ENCODE measurements at regions not wholly inside any gene's neighbourhood (a gene's known extent, or its start where the extent isn't known, plus 50 kb on each side); places are given as distances from the start of the nearest gene placed in this dataset.
"Not testable (repeated sequence)": the region's sequence is repeated elsewhere in the genome, so short reads cannot be mapped to it uniquely, and the experiment has no call there.

GRCh38 chr9:41075671-41076070, 52.8 kb downstream of the FOXD4L6 start:
- not testable (repeated sequence) for H3K27ac ChIP-seq (ENCODE audit: low read depth, low read length)

DNA sequence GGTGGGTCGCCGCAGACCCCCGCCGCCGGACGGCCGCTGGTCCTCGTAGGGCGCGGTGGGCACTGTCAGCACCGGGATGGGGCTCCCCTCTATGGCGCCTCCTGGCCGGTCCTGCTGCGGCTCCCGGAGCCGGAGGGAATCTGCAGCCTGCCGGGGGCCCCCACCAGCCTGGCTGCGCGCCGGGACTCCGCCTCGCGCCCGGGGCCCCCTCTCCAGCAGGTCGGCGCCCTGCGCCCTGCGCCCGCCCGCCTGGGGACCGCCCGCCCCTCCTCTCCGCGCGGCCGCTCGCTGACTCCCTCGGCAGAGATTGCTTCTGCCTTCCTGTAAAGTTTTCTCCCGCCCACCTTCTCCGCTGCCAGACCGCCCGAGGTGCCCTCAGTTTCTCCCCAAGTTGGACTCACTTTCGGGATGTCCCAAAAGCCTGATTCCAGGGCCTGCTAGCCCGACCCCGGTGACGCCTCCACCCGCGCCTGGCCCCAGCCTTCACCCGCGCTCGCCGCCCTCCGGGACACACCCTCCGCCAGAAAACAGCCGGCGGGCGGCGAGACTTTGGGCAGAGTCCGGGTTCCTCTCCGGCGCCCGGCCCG, 54.0 kb downstream of the FOXD4L6 start:
- H3K4me3 ChIP-seq (ENCODE audit: low read depth in 1 of 2, low read length in 2 of 2): peak overlapping the region; percentile 15 to 68
- not testable (repeated sequence) for H3K27me3 ChIP-seq (ENCODE audit: control insufficient read depth in 1 of 2, insufficient read depth in 2 of 2, low read length in 2 of 2); H3K9ac ChIP-seq (ENCODE audit: low read depth in 1 of 2, low read length in 2 of 2); H3K4me1 ChIP-seq (ENCODE audit: control insufficient read depth in 1 of 2, insufficient read depth in 2 of 2, low read length in 2 of 2); H3K27ac ChIP-seq (ENCODE audit: low read depth, low read length); H3K9me3 ChIP-seq (ENCODE audit: control insufficient read depth in 1 of 2, low read length in 2 of 2); H3K36me3 ChIP-seq (ENCODE audit: control insufficient read depth in 1 of 2, insufficient read depth in 2 of 2, low read length in 2 of 2)

More at GRCh38 chr9:41075671-41076070, 52.8 kb downstream of the FOXD4L6 start:
- H3K4me1 ChIP-seq (ENCODE audit: control insufficient read depth in 1 of 2, insufficient read depth in 2 of 2, low read length in 2 of 2); H3K27me3 ChIP-seq (ENCODE audit: control insufficient read depth in 1 of 2, insufficient read depth in 2 of 2, low read length in 2 of 2); H3K9ac ChIP-seq (ENCODE audit: low read depth in 1 of 2, low read length in 2 of 2); H3K9me3 ChIP-seq (ENCODE audit: control insufficient read depth in 1 of 2, low read length in 2 of 2); H3K36me3 ChIP-seq (ENCODE audit: control insufficient read depth in 1 of 2, insufficient read depth in 2 of 2, low read length in 2 of 2); H3K4me3 ChIP-seq (ENCODE audit: low read depth in 1 of 2, low read length in 2 of 2): not testable (repeated sequence)

GRCh38 chr9:41073471-41074243, 54.8 kb downstream of the FOXD4L6 start:
- H3K4me3 ChIP-seq (ENCODE audit: low read depth in 1 of 2, low read length in 2 of 2): peak overlapping the region; percentile 15 to 28
- not testable (repeated sequence) for H3K4me1 ChIP-seq (ENCODE audit: control insufficient read depth in 1 of 2, insufficient read depth in 2 of 2, low read length in 2 of 2); H3K27ac ChIP-seq (ENCODE audit: low read depth, low read length); H3K9ac ChIP-seq (ENCODE audit: low read depth in 1 of 2, low read length in 2 of 2); H3K9me3 ChIP-seq (ENCODE audit: control insufficient read depth in 1 of 2, low read length in 2 of 2); H3K36me3 ChIP-seq (ENCODE audit: control insufficient read depth in 1 of 2, insufficient read depth in 2 of 2, low read length in 2 of 2); H3K27me3 ChIP-seq (ENCODE audit: control insufficient read depth in 1 of 2, insufficient read depth in 2 of 2, low read length in 2 of 2)

DNA sequence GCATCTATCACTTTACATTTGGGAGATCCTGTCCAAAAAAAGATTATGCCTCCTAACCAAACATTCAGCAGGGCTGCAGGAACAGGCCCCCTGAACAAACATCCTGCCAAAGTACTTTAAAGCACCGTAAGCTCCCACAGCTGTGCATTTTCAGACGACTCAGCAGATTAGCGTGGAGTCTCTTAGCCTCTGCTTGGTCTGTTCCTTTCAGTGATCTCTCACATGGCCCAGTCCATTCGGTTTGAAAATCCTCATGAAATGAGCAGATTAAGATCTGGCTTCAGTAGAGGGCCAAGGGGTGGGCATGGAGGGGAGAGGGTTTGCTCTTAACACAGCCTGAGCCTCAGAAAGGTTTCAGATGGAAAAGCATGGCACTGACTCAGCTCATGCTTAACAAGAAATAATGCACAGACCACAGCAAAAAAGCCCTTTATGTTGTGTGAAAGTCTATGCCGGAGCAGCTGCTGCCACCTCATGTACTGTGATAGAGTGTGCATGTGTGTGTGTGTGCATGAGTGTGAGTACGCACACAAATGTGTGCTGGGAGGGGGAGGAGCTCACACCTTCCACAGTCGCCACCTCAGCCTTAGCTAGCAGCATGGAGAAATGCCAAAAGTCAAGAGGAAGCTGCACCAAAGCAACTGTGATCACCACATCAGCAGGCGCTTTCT, 64.2 kb downstream of the FOXD4L6 start:
- H3K4me1 ChIP-seq (ENCODE audit: control insufficient read depth in 1 of 2, insufficient read depth in 2 of 2, low read length in 2 of 2): not testable (repeated sequence)

DNA sequence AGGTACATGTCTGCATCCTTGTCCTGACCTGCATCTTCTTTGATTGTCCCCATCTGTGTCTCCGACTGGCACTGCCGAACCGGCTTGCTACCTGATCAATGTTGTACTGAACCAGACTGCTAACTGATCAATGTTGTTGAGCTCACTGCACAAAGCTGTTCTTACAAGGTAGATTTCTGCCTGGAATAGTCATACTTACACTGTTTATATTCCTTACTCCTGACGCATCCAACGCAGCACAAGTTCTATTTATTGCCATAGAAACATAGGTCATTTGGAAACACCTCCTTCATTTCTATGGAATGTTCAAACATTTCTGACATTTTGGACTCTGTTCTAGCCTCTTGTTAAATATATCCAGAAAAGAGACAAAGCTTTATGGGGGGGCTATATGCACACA, 65.2 kb downstream of the FOXD4L6 start:
- H3K27ac ChIP-seq (ENCODE audit: low read depth, low read length); H3K4me3 ChIP-seq (ENCODE audit: low read depth in 1 of 2, low read length in 2 of 2); H3K27me3 ChIP-seq (ENCODE audit: control insufficient read depth in 1 of 2, insufficient read depth in 2 of 2, low read length in 2 of 2): not testable (repeated sequence)

More for the DNA sequence above, 64.2 kb downstream of the FOXD4L6 start:
- H3K4me3 ChIP-seq (ENCODE audit: low read depth in 1 of 2, low read length in 2 of 2); H3K9me3 ChIP-seq (ENCODE audit: control insufficient read depth in 1 of 2, low read length in 2 of 2); H3K27me3 ChIP-seq (ENCODE audit: control insufficient read depth in 1 of 2, insufficient read depth in 2 of 2, low read length in 2 of 2); H3K27ac ChIP-seq (ENCODE audit: low read depth, low read length); H3K9ac ChIP-seq (ENCODE audit: low read depth in 1 of 2, low read length in 2 of 2); H3K36me3 ChIP-seq (ENCODE audit: control insufficient read depth in 1 of 2, insufficient read depth in 2 of 2, low read length in 2 of 2): not testable (repeated sequence)

DNA sequence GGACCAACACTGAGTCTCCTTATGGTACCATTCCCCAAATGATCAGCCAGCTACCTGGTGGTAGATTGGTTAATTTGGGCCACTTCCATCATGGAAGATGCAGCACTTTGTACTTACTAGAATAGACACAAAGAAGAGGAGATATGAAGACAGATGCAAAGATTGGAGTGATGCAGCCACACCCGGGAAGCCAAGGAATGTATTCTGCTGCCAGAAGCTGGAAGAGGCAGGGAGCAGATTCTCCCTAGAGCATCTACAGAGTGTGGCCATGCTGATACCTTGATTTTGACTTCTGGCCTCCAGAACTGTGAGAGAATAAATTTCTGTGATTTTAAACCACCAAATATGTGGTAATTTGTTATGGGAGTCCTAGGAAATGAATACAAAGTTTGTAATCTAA, 68.9 kb downstream of the FOXD4L6 start:
- H3K4me1 ChIP-seq (ENCODE audit: control insufficient read depth in 1 of 2, insufficient read depth in 2 of 2, low read length in 2 of 2); H3K9me3 ChIP-seq (ENCODE audit: control insufficient read depth in 1 of 2, low read length in 2 of 2); H3K27ac ChIP-seq (ENCODE audit: low read depth, low read length); H3K27me3 ChIP-seq (ENCODE audit: control insufficient read depth in 1 of 2, insufficient read depth in 2 of 2, low read length in 2 of 2); H3K4me3 ChIP-seq (ENCODE audit: low read depth in 1 of 2, low read length in 2 of 2); H3K36me3 ChIP-seq (ENCODE audit: control insufficient read depth in 1 of 2, insufficient read depth in 2 of 2, low read length in 2 of 2); H3K9ac ChIP-seq (ENCODE audit: low read depth in 1 of 2, low read length in 2 of 2): not testable (repeated sequence)

More for the DNA sequence above, 65.2 kb downstream of the FOXD4L6 start:
- not testable (repeated sequence) for H3K4me1 ChIP-seq (ENCODE audit: control insufficient read depth in 1 of 2, insufficient read depth in 2 of 2, low read length in 2 of 2); H3K9ac ChIP-seq (ENCODE audit: low read depth in 1 of 2, low read length in 2 of 2); H3K9me3 ChIP-seq (ENCODE audit: control insufficient read depth in 1 of 2, low read length in 2 of 2); H3K36me3 ChIP-seq (ENCODE audit: control insufficient read depth in 1 of 2, insufficient read depth in 2 of 2, low read length in 2 of 2)

- not testable (repeated sequence) for H3K27ac ChIP-seq (ENCODE audit: low read depth, low read length); H3K4me3 ChIP-seq (ENCODE audit: low read depth in 1 of 2, low read length in 2 of 2); H3K9ac ChIP-seq (ENCODE audit: low read depth in 1 of 2, low read length in 2 of 2); H3K9me3 ChIP-seq (ENCODE audit: control insufficient read depth in 1 of 2, low read length in 2 of 2); H3K36me3 ChIP-seq (ENCODE audit: control insufficient read depth in 1 of 2, insufficient read depth in 2 of 2, low read length in 2 of 2); H3K4me1 ChIP-seq (ENCODE audit: control insufficient read depth in 1 of 2, insufficient read depth in 2 of 2, low read length in 2 of 2); H3K27me3 ChIP-seq (ENCODE audit: control insufficient read depth in 1 of 2, insufficient read depth in 2 of 2, low read length in 2 of 2)
These were observed 74.7 kb downstream of the FOXD4L6 start for GRCh38 chr9:41053666-41054363.

- not testable (repeated sequence) for H3K27ac ChIP-seq (ENCODE audit: low read depth, low read length); H3K27me3 ChIP-seq (ENCODE audit: control insufficient read depth in 1 of 2, insufficient read depth in 2 of 2, low read length in 2 of 2)
These were observed 79.8 kb downstream of the FOXD4L6 start for GRCh38 chr9:41048672-41049071.

DNA sequence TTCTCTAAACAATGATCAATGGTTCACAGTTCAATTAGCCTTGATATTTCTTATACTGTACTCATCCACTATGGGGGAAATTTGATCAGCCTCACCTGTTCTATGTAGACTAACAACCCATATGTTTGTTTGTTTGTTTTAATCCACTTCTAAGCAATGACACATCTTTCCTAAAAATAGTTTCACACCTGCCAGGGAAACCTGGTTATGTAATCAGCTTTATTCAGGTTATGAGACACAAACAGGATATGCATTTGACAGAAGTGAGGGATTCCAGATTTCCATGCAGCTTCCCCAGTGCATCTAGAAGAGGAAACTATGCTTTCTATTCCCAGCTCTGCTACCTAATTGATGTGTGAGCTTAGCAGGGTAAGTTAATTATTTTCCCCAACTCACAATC, 80.7 kb downstream of the FOXD4L6 start:
- not testable (repeated sequence) for H3K9ac ChIP-seq (ENCODE audit: low read depth in 1 of 2, low read length in 2 of 2); H3K36me3 ChIP-seq (ENCODE audit: control insufficient read depth in 1 of 2, insufficient read depth in 2 of 2, low read length in 2 of 2)

More at GRCh38 chr9:41048672-41049071, 79.8 kb downstream of the FOXD4L6 start:
- not testable (repeated sequence) for H3K4me3 ChIP-seq (ENCODE audit: low read depth in 1 of 2, low read length in 2 of 2); H3K4me1 ChIP-seq (ENCODE audit: control insufficient read depth in 1 of 2, insufficient read depth in 2 of 2, low read length in 2 of 2); H3K9me3 ChIP-seq (ENCODE audit: control insufficient read depth in 1 of 2, low read length in 2 of 2); H3K36me3 ChIP-seq (ENCODE audit: control insufficient read depth in 1 of 2, insufficient read depth in 2 of 2, low read length in 2 of 2); H3K9ac ChIP-seq (ENCODE audit: low read depth in 1 of 2, low read length in 2 of 2)

DNA sequence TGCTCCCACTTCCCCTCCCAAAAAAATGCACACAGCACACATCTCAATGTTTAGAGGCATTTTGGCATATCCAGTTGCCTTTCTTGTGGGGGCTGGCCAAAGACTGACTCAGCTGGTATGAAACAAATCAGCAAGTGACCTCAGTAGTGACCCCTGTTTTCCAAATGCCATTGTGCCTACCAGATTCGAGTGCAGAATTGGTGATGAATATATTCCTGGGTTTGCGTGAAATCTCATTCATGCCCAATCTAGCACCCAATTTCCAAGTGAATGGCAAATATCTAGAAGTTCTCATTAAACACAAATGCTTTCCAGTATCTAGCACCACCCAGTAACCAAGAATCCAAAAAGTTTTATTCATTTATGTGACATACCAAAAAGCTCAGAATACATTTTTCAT, 83.6 kb downstream of the FOXD4L6 start:
- not testable (repeated sequence) for H3K9me3 ChIP-seq (ENCODE audit: control insufficient read depth in 1 of 2, low read length in 2 of 2); H3K27ac ChIP-seq (ENCODE audit: low read depth, low read length); H3K4me3 ChIP-seq (ENCODE audit: low read depth in 1 of 2, low read length in 2 of 2); H3K27me3 ChIP-seq (ENCODE audit: control insufficient read depth in 1 of 2, insufficient read depth in 2 of 2, low read length in 2 of 2); H3K9ac ChIP-seq (ENCODE audit: low read depth in 1 of 2, low read length in 2 of 2); H3K4me1 ChIP-seq (ENCODE audit: control insufficient read depth in 1 of 2, insufficient read depth in 2 of 2, low read length in 2 of 2); H3K36me3 ChIP-seq (ENCODE audit: control insufficient read depth in 1 of 2, insufficient read depth in 2 of 2, low read length in 2 of 2)

More for the DNA sequence above, 80.7 kb downstream of the FOXD4L6 start:
- H3K4me1 ChIP-seq (ENCODE audit: control insufficient read depth in 1 of 2, insufficient read depth in 2 of 2, low read length in 2 of 2); H3K9me3 ChIP-seq (ENCODE audit: control insufficient read depth in 1 of 2, low read length in 2 of 2); H3K27me3 ChIP-seq (ENCODE audit: control insufficient read depth in 1 of 2, insufficient read depth in 2 of 2, low read length in 2 of 2); H3K27ac ChIP-seq (ENCODE audit: low read depth, low read length); H3K4me3 ChIP-seq (ENCODE audit: low read depth in 1 of 2, low read length in 2 of 2): not testable (repeated sequence)

All from duodenal mucosa (tissue), 2 donors.